Naive B cell (primary cell): ENCODE measurements at regions not wholly inside any gene's neighbourhood (a gene's known extent, or its start where the extent isn't known, plus 50 kb on each side); places are given as distances from the start of the nearest gene placed in this dataset.
"Not testable (repeated sequence)": the region's sequence is repeated elsewhere in the genome, so short reads cannot be mapped to it uniquely, and the experiment has no call there.

Source experiments
- ATAC-seq, 2 donors: fragments of 150-1000 bp; cut with Tn5 transposase; 2 replicates each; pipeline ENCODE4 v1.10.0; 2021; ENCODE audit warnings: low read depth in 2 of 2, mild to moderate bottlenecking in 2 of 2, moderate library complexity in 2 of 2
- DNase-seq: peaks from one replicate; pipeline ENCODE4 v3.0.0; 2022
- H3K27ac Mint-ChIP-seq, 6 donors: one replicate each; pipeline ENCODE4 v1.8.0; 2020 to 2022; ENCODE audit warnings: mild to moderate bottlenecking in 6 of 6, mixed read lengths in 6 of 6, moderate library complexity in 5 of 6, inconsistent platforms in 2 of 6
- H3K27me3 Mint-ChIP-seq, 3 donors: one replicate each; pipeline ENCODE4 v1.8.0; 2021 to 2022; ENCODE audit warnings: mixed read lengths in 3 of 3, mild to moderate bottlenecking in 1 of 3
- H3K36me3 Mint-ChIP-seq, 2 donors: one replicate each; pipeline ENCODE4 v1.8.0; 2020 to 2022; ENCODE audit warnings: mixed read lengths in 2 of 2, inconsistent platforms in 1 of 2, mild to moderate bottlenecking in 1 of 2
- H3K4me1 Mint-ChIP-seq, 3 donors: one replicate each; pipeline ENCODE4 v1.8.0; 2020 to 2022; ENCODE audit warnings: mixed read lengths in 3 of 3, inconsistent platforms in 1 of 3, mild to moderate bottlenecking in 1 of 3, moderate library complexity in 1 of 3
- H3K4me3 Mint-ChIP-seq, 8 donors: one replicate each; pipeline ENCODE4 v1.8.0; 2020 to 2022; ENCODE audit warnings: mild to moderate bottlenecking in 8 of 8, mixed read lengths in 8 of 8, moderate library complexity in 8 of 8, inconsistent platforms in 2 of 8
- H3K9me3 Mint-ChIP-seq, 7 donors: one replicate each; pipeline ENCODE4 v1.8.0; 2020 to 2022; ENCODE audit warnings: mixed read lengths in 7 of 7, mild to moderate bottlenecking in 5 of 7, inconsistent platforms in 2 of 7, moderate library complexity in 1 of 7

GRCh38 chr9:100725371-100725770 lies 147.5 kb downstream of the CAVIN4 start:
- H3K4me1 Mint-ChIP-seq, result no peaks in the 10 kb centered on the region
- ATAC-seq (no peak), DNase-seq (no peak)
- no peak overlapping the region for H3K4me3 Mint-ChIP-seq
- no peak overlapping the region for H3K27ac Mint-ChIP-seq
- no peaks in the 10 kb centered on the region for H3K27me3 Mint-ChIP-seq
- H3K36me3 Mint-ChIP-seq, result no peaks in the 10 kb centered on the region
- H3K9me3 Mint-ChIP-seq, result no peaks in the 10 kb centered on the region

- H3K27ac Mint-ChIP-seq, result no peak overlapping the region
- no peak overlapping the region for H3K4me3 Mint-ChIP-seq
- no peaks in the 10 kb centered on the region for H3K36me3 Mint-ChIP-seq
- peaks cover 2 to 8% (median 5%) of the 10 kb centered on the region in 7 donors for H3K9me3 Mint-ChIP-seq
- no peaks in the 10 kb centered on the region for H3K4me1 Mint-ChIP-seq
- no peak for ATAC-seq
- DNase-seq, result no peak
- no peaks in the 10 kb centered on the region for H3K27me3 Mint-ChIP-seq
Measured at GRCh38 chr9:100729336-100729895, 151.5 kb downstream of the CAVIN4 start.

GRCh38 chr9:100730086-100730485 lies 152.2 kb downstream of the CAVIN4 start:
- Mint-ChIP-seq H3K27me3 (no peaks in the 10 kb centered on the region), H3K4me1 (no peaks in the 10 kb centered on the region), H3K4me3 (no peak overlapping the region), H3K9me3 (peaks cover 2 to 15% (median 5%) of the 10 kb centered on the region in 7 donors), H3K27ac (no peak overlapping the region), H3K36me3 (no peaks in the 10 kb centered on the region)
- DNase-seq, result no peak
- no peak for ATAC-seq

- no peak overlapping the region for H3K4me3 Mint-ChIP-seq
Measured at GRCh38 chr9:100731038-100731556, 153.2 kb downstream of the CAVIN4 start.

GRCh38 chr9:100731557-100731956 lies 153.7 kb downstream of the CAVIN4 start:
- no peaks in the 10 kb centered on the region for H3K36me3 Mint-ChIP-seq
- H3K27ac Mint-ChIP-seq, result no peak overlapping the region
- no peak overlapping the region for H3K4me3 Mint-ChIP-seq
- H3K4me1 Mint-ChIP-seq, result no peaks in the 10 kb centered on the region
- no peaks in the 10 kb centered on the region for H3K27me3 Mint-ChIP-seq
- DNase-seq (no peak), ATAC-seq (no peak)
- H3K9me3 Mint-ChIP-seq, result peaks cover 2 to 15% (median 5%) of the 10 kb centered on the region in 7 donors

More at GRCh38 chr9:100731038-100731556, 153.2 kb downstream of the CAVIN4 start:
- ATAC-seq (no peak), DNase-seq (no peak)
- no peaks in the 10 kb centered on the region for H3K27me3 Mint-ChIP-seq
- H3K4me1 Mint-ChIP-seq, result no peaks in the 10 kb centered on the region
- no peak overlapping the region for H3K27ac Mint-ChIP-seq
- H3K36me3 Mint-ChIP-seq, result no peaks in the 10 kb centered on the region
- peaks cover 2 to 15% (median 5%) of the 10 kb centered on the region in 7 donors for H3K9me3 Mint-ChIP-seq

- peaks cover 2 to 34% (median 15%) of the 10 kb centered on the region in 7 donors for H3K9me3 Mint-ChIP-seq
- no peak overlapping the region for H3K4me3 Mint-ChIP-seq
- H3K4me1 Mint-ChIP-seq, result no peaks in the 10 kb centered on the region
- ATAC-seq (no peak), DNase-seq (no peak)
- peak overlapping the region in 1 of 6 donors; percentile 36 for H3K27ac Mint-ChIP-seq
- peaks cover 0 to 8% of the 10 kb centered on the region in 2 donors for H3K36me3 Mint-ChIP-seq
- no peaks in the 10 kb centered on the region for H3K27me3 Mint-ChIP-seq
Measured at GRCh38 chr9:100739208-100739607, 161.3 kb downstream of the CAVIN4 start.

GRCh38 chr9:100739666-100740065 lies 161.8 kb downstream of the CAVIN4 start:
- H3K36me3 Mint-ChIP-seq, result peaks cover 0 to 8% of the 10 kb centered on the region in 2 donors
- no peak overlapping the region for H3K4me3 Mint-ChIP-seq
- ATAC-seq, result no peak
- H3K27ac Mint-ChIP-seq, result no peak overlapping the region
- peaks cover 2 to 34% (median 16%) of the 10 kb centered on the region in 7 donors for H3K9me3 Mint-ChIP-seq
- no peaks in the 10 kb centered on the region for H3K4me1 Mint-ChIP-seq
- no peak for DNase-seq
- H3K27me3 Mint-ChIP-seq, result no peaks in the 10 kb centered on the region

- H3K27me3 Mint-ChIP-seq, ATAC-seq, H3K36me3 Mint-ChIP-seq, H3K4me1 Mint-ChIP-seq, H3K27ac Mint-ChIP-seq, DNase-seq, H3K4me3 Mint-ChIP-seq: not testable (repeated sequence)
- H3K9me3 Mint-ChIP-seq, result peaks cover 8 to 54% (median 18%) of the 10 kb centered on the region in 7 donors
Measured at GRCh38 chr9:100748930-100749329, 171.1 kb downstream of the CAVIN4 start.

- Mint-ChIP-seq H3K9me3 (peaks cover 5 to 22% (median 14%) of the 10 kb centered on the region in 7 donors), H3K36me3 (no peaks in the 10 kb centered on the region), H3K4me3 (peak overlapping the region in 1 of 8 donors; percentile 10), H3K27me3 (peaks cover 0 to 8% (median 5%) of the 10 kb centered on the region in 3 donors), H3K4me1 (no peaks in the 10 kb centered on the region), H3K27ac (no peak overlapping the region)
- DNase-seq, result no peak
- no peak for ATAC-seq
Measured at GRCh38 chr9:100756217-100756616, 178.3 kb downstream of the CAVIN4 start.

GRCh38 chr9:100759215-100759614 lies 181.3 kb downstream of the CAVIN4 start:
- Mint-ChIP-seq H3K36me3 (no peaks in the 10 kb centered on the region), H3K27me3 (peaks cover 0 to 8% (median 5%) of the 10 kb centered on the region in 3 donors), H3K4me3 (no peak overlapping the region), H3K4me1 (no peaks in the 10 kb centered on the region), H3K9me3 (peaks cover 0 to 24% (median 5%) of the 10 kb centered on the region in 7 donors), H3K27ac (no peak overlapping the region)
- no peak for DNase-seq
- no peak for ATAC-seq

- H3K36me3 Mint-ChIP-seq, result no peaks in the 10 kb centered on the region
- peaks cover 0 to 6% (median 5%) of the 10 kb centered on the region in 3 donors for H3K27me3 Mint-ChIP-seq
- H3K4me3 Mint-ChIP-seq, result no peak overlapping the region
- no peak overlapping the region for H3K27ac Mint-ChIP-seq
- DNase-seq (no peak), ATAC-seq (no peak)
- H3K4me1 Mint-ChIP-seq, result no peaks in the 10 kb centered on the region
- H3K9me3 Mint-ChIP-seq, result peaks cover 0 to 20% (median 2%) of the 10 kb centered on the region in 7 donors
Measured at GRCh38 chr9:100761276-100761802, 183.5 kb downstream of the CAVIN4 start.

- H3K36me3 Mint-ChIP-seq, result no peaks in the 10 kb centered on the region
- H3K27me3 Mint-ChIP-seq, result peaks cover 6 to 8% (median 6%) of the 10 kb centered on the region in 3 donors
- no peaks in the 10 kb centered on the region for H3K4me1 Mint-ChIP-seq
- H3K4me3 Mint-ChIP-seq, result no peak overlapping the region
- ATAC-seq (no peak), DNase-seq (no peak)
- H3K27ac Mint-ChIP-seq, result no peak overlapping the region
- peaks cover 0 to 5% (median 0%) of the 10 kb centered on the region in 7 donors for H3K9me3 Mint-ChIP-seq
Measured at GRCh38 chr9:100774326-100774725, 196.4 kb downstream of the CAVIN4 start.

GRCh38 chr9:100774962-100775361 lies 197.1 kb downstream of the CAVIN4 start:
- no peak for DNase-seq

GRCh38 chr9:100775912-100776311 lies 198.0 kb downstream of the CAVIN4 start:
- Mint-ChIP-seq H3K4me3 (no peak overlapping the region), H3K4me1 (no peaks in the 10 kb centered on the region)
- no peak for DNase-seq

More at GRCh38 chr9:100774962-100775361, 197.1 kb downstream of the CAVIN4 start:
- Mint-ChIP-seq H3K4me3 (no peak overlapping the region), H3K27ac (no peak overlapping the region), H3K9me3 (peaks cover 0 to 5% (median 0%) of the 10 kb centered on the region in 7 donors), H3K27me3 (peaks cover 6 to 8% (median 6%) of the 10 kb centered on the region in 3 donors), H3K36me3 (no peaks in the 10 kb centered on the region), H3K4me1 (no peaks in the 10 kb centered on the region)
- ATAC-seq, result no peak

More at GRCh38 chr9:100775912-100776311, 198.0 kb downstream of the CAVIN4 start:
- Mint-ChIP-seq H3K27ac (no peak overlapping the region), H3K9me3 (peaks cover 0 to 8% (median 5%) of the 10 kb centered on the region in 7 donors), H3K36me3 (no peaks in the 10 kb centered on the region), H3K27me3 (peaks cover 6 to 8% (median 6%) of the 10 kb centered on the region in 3 donors)
- ATAC-seq, result no peak
